ENCODE measurements at regions not wholly inside any gene's neighbourhood (a gene's known extent, or its start where the extent isn't known, plus 50 kb on each side); places are given as distances from the start of the nearest gene placed in this dataset.

DNA sequence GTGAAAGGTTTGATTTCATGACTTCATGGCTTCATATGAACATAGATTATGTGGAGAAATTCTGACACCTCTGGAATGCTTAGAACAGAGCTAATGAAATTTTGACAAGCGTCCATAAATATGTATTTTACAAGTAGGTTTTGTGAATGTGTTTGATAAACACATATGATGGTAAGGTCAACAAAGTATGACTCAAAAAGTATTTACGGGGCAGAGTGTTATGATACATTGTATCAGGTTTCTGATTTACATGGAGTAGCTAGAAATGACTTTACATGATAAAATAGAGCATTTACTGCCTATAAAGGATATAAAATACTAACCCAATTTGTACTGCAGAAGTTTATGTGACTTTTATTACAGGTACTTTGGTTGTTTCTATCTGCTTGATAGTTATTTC lies 206.3 kb downstream of the MDFIC start:
- in situ Hi-C loops (cut with HindIII; ENCODE audit: low sequenced_read_pairs), result no loop called here
- TF ChIP-seq, protein P1, sequence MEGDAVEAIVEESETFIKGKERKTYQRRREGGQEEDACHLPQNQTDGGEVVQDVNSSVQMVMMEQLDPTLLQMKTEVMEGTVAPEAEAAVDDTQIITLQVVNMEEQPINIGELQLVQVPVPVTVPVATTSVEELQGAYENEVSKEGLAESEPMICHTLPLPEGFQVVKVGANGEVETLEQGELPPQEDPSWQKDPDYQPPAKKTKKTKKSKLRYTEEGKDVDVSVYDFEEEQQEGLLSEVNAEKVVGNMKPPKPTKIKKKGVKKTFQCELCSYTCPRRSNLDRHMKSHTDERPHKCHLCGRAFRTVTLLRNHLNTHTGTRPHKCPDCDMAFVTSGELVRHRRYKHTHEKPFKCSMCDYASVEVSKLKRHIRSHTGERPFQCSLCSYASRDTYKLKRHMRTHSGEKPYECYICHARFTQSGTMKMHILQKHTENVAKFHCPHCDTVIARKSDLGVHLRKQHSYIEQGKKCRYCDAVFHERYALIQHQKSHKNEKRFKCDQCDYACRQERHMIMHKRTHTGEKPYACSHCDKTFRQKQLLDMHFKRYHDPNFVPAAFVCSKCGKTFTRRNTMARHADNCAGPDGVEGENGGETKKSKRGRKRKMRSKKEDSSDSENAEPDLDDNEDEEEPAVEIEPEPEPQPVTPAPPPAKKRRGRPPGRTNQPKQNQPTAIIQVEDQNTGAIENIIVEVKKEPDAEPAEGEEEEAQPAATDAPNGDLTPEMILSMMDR (IDR thresholded peaks at IDR 0.05; ENCODE audit: low read depth, low read length), result no peak
- no peak for DNase-seq (ENCODE audit: low read depth, low spot score)
- H3K4me3 ChIP-seq (ENCODE audit: low read depth, low read length), result no peak overlapping the region

DNA sequence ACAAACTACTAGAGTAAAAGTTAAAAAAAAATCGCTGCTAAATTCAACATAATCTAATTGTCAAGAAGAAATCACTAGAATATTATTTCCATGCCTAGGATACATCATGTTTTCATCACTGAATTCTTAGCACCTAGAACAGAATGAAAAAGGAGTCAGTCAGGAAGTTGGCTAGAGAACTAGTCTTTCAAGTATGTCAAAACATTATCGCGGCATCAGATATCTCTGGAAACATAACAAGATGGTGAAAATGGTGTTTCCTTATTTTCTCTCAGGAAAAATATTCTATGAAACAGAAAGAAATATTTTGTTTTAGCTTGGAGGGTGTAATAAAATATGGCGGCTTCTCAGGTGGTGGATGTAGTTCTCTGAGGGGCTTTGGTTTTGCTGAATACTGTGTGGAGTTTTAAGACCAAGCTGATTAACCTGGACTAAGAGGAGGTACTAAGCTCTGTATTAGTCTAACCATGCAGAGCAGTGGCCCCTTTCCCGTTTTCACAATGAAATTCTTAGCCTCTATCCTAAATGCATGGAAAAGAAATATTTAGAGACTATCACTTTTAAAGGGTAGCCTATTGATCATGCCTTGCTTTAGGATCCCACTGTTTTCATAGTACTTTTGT lies 205.6 kb downstream of the MDFIC start:
- in situ Hi-C loops (cut with HindIII; ENCODE audit: low sequenced_read_pairs), result no loop called here
- H3K4me3 ChIP-seq (ENCODE audit: low read depth, low read length), result no peak overlapping the region
- TF ChIP-seq, protein P1 (IDR thresholded peaks at IDR 0.05; ENCODE audit: low read depth, low read length), result no peak
- no peak for DNase-seq (ENCODE audit: low read depth, low spot score)

DNA sequence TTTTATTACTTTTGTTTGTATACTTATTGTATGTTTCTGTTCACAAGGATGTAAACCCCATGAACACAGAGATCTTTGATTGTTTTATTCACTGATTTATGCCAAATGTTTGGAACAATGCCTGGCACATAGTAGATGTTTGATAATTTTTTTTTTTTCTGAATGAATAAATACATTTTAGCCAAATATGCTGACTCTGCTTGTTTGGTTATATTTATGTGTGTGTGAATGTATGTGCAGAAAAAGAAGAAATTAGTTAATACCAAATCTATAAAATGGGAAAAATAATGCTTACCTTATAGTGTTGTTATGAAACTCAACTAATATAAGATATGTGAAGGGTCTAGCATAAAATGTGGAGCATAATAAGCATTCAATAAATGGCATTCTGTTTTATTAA lies 203.9 kb downstream of the MDFIC start:
- H3K4me3 ChIP-seq (ENCODE audit: low read depth, low read length), result no peak overlapping the region
- no peak for DNase-seq (ENCODE audit: low read depth, low spot score)
- TF ChIP-seq, protein P1 (IDR thresholded peaks at IDR 0.05; ENCODE audit: low read depth, low read length), result no peak
- in situ Hi-C loops (cut with HindIII; ENCODE audit: low sequenced_read_pairs), result no loop called here

DNA sequence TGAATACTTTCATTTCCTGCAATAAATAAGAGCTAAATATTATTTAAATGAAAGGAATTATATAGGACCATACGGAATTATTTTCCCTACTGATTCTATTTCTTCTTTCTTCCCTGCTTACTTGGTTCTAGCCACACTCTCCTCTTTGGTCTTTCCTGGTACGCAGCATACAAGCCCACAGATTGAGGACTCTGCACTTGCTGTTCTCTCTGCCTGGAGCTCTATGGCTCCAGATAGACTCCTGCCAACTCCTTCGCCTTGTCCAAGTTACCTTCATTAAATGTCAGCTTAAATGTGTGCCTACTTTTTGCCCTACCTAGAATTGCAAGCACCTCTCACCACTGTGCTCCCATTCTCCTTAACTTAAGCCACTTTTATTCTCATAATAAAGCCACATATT lies 203.4 kb downstream of the MDFIC start:
- in situ Hi-C loops (cut with HindIII; ENCODE audit: low sequenced_read_pairs), result no loop called here
- DNase-seq (ENCODE audit: low read depth, low spot score), result no peak
- TF ChIP-seq, protein P1 (IDR thresholded peaks at IDR 0.05; ENCODE audit: low read depth, low read length), result no peak
- H3K4me3 ChIP-seq (ENCODE audit: low read depth, low read length), result no peak overlapping the region

DNA sequence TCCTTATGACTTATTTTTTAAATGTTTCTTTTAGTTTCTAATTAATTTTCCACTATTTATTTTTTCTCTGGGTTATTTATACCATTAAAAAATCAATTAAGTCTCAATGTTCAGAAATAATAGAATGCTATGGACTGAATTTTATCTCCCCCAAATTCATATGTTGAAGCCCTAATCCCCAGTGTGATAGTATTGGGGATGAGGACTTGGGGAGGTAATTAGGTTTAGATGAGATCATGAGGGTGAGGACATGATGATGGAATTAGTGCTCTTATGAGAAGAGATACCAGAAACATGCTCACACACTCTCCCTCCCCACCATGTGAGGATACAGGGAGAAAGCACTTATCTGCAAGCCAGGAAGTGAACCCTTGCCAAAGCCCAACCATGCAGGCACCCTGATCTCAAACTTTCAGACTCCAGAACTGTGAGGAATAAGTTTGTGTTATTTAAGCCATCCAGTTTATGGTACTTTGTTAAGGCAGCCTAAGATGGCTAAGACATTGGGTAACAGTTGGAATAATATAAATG lies 202.6 kb downstream of the MDFIC start:
- TF ChIP-seq, protein P1 (IDR thresholded peaks at IDR 0.05; ENCODE audit: low read depth, low read length), result no peak
- in situ Hi-C loops (cut with HindIII; ENCODE audit: low sequenced_read_pairs), result no loop called here
- H3K4me3 ChIP-seq (ENCODE audit: low read depth, low read length), result no peak overlapping the region
- no peak for DNase-seq (ENCODE audit: low read depth, low spot score)

DNA sequence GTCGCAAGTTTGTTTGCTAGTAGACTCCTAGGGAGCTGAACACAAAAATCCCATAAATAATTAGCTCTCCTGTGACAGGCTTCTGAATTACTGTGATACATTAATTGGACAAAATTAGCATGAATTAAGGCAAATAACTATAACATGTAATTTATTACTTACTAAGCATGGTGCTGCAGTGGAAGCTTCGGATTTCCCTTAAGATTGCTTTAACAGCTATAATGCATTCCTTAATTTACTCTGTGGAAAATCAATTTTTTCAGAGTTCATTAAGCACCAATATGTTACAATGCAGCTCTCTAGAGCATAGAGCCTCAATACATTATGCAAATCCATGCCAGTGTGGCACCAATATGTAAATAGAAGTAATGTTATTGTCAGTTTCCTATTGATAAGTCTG lies 201.5 kb downstream of the MDFIC start:
- no peak overlapping the region for H3K4me3 ChIP-seq (ENCODE audit: low read depth, low read length)
- TF ChIP-seq, protein P1 (IDR thresholded peaks at IDR 0.05; ENCODE audit: low read depth, low read length), result no peak
- in situ Hi-C loops (cut with HindIII; ENCODE audit: low sequenced_read_pairs), result no loop called here
- DNase-seq (ENCODE audit: low read depth, low spot score), result no peak
